Peyer's patch (tissue), 4 donors: ENCODE measurements at regions not wholly inside any gene's neighbourhood (a gene's known extent, or its start where the extent isn't known, plus 50 kb on each side); places are given as distances from the start of the nearest gene placed in this dataset.

Experiments
- DNase-seq, 3 donors: peaks; one replicate each; pipeline ENCODE4 v3.0.0-alpha.2; 2017 to 2019
- H3K27ac ChIP-seq, 4 donors: fragments of 200-600 bp; sonication (generic); one replicate each; pipeline ENCODE4 v1.5.1; 2016 to 2019
- H3K27me3 ChIP-seq, 2 donors: fragments of 200-600 bp; sonication (generic); one replicate each; pipeline ENCODE4 v1.5.1; 2019
- H3K36me3 ChIP-seq, 3 donors: fragments of 200-600 bp; sonication (generic); one replicate each; pipeline ENCODE4 v1.5.1; 2016 to 2019
- H3K4me1 ChIP-seq, 4 donors: fragments of 200-600 bp; sonication (generic); one replicate each; pipeline ENCODE4 v1.5.1; 2016 to 2019
- H3K4me3 ChIP-seq, 4 donors: fragments of 200-600 bp; sonication (generic); 1 replicate in 3 of 4; 2 replicates in 1 of 4; pipeline ENCODE4 v1.5.1; 2016 to 2019; ENCODE audit warnings: mild to moderate bottlenecking in 1 of 4
- H3K9me3 ChIP-seq, 4 donors: fragments of 200-600 bp; sonication (generic); one replicate each; pipeline ENCODE4 v1.5.1; 2016 to 2019; ENCODE audit warnings: mild to moderate bottlenecking in 1 of 4
- POLR2A ChIP-seq, 2 donors: fragments of 450-650 bp; IDR thresholded peaks; one replicate each; pipeline ENCODE4 v1.5.1; 2017; ENCODE audit warnings: antibody characterized with exemption in 2 of 2, mild to moderate bottlenecking in 2 of 2, moderate library complexity in 2 of 2
- TF ChIP-seq, protein P1 (sequence below), 6 experiments: fragments of 450-650 bp in 4 of 6; fragments of 200-600 bp in 2 of 6; sonication (generic) in 1 of 6; IDR thresholded peaks; one replicate each; pipeline ENCODE4 v1.5.1; 2017 to 2019; ENCODE audit warnings: antibody characterized with exemption in 6 of 6, mild to moderate bottlenecking in 3 of 6, moderate library complexity in 1 of 6

DNA sequence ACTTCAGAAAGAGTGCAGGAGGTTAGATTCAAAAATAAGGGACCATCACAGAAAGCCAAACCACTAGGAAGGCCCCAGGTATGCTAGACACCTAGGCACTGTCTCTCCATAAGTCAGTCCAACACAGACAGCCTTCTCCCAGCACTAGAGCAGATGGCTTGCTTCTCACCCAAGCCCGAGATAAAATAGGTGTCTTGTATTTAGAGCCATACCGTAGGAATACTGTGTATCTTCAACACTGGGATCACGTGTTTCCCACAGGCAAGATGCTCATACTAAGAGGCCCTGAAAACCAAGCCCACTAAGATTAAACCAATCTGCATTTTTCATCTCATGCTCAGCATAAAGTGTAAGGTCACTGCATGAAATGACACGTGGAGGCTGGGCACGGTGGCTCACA is 223.3 kb upstream of the KAZN start:
- DNase-seq, result no peak
- Histone ChIP-seq H3K36me3 (no peaks in the 10 kb centered on the region), H3K27me3 (no peaks in the 10 kb centered on the region), H3K4me1 (no peaks in the 10 kb centered on the region), H3K4me3 (no peak overlapping the region), H3K27ac (no peak overlapping the region), H3K9me3 (no peaks in the 10 kb centered on the region)
- TF ChIP-seq, protein P1, sequence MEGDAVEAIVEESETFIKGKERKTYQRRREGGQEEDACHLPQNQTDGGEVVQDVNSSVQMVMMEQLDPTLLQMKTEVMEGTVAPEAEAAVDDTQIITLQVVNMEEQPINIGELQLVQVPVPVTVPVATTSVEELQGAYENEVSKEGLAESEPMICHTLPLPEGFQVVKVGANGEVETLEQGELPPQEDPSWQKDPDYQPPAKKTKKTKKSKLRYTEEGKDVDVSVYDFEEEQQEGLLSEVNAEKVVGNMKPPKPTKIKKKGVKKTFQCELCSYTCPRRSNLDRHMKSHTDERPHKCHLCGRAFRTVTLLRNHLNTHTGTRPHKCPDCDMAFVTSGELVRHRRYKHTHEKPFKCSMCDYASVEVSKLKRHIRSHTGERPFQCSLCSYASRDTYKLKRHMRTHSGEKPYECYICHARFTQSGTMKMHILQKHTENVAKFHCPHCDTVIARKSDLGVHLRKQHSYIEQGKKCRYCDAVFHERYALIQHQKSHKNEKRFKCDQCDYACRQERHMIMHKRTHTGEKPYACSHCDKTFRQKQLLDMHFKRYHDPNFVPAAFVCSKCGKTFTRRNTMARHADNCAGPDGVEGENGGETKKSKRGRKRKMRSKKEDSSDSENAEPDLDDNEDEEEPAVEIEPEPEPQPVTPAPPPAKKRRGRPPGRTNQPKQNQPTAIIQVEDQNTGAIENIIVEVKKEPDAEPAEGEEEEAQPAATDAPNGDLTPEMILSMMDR (IDR thresholded peaks at IDR 0.05), result no peak
- TF ChIP-seq POLR2A (IDR thresholded peaks at IDR 0.05), result no peak

DNA sequence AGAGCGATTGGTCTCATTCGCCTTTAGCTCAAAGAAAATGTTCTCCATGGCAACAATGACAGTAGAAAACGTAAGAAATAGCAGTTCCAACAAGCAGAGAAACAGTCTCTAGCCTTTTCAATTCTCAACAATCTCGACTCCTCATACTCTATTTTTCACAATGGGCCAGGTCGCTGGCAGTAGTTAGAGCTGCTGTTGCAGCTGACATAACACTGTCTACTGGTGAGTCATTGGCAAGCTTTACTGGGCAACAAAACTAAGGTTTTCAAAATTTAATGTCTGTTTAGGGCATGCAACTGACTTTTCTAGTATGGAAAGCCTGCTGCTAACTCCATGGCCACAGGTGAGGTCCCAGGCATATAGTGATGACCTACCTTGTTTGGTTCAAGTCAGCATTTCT is 221.1 kb upstream of the KAZN start:
- Histone ChIP-seq H3K4me3 (no peak overlapping the region), H3K4me1 (no peaks in the 10 kb centered on the region), H3K27me3 (no peaks in the 10 kb centered on the region), H3K27ac (no peak overlapping the region), H3K9me3 (no peaks in the 10 kb centered on the region), H3K36me3 (no peaks in the 10 kb centered on the region)
- DNase-seq, result no peak
- TF ChIP-seq POLR2A (IDR thresholded peaks at IDR 0.05), result no peak
- TF ChIP-seq, protein P1 (IDR thresholded peaks at IDR 0.05), result no peak

DNA sequence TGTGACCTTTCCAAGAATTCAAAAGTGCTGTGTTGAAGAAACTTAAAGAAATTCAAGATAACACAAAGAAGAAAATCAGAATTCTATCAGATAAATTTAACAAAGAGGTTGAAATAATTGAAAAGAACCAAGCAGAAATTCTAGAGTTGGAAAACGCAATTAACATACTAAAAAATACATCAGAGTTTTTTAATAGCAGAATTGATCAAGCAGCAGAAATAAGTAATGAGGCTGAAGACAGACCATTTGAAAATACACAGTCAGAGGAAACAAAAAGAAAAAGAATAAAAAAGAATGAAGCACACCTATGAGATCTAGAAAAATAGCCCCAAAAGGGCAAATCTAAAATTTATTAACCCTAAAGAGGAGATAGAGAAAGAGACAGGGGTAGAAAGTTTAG is 218.1 kb upstream of the KAZN start:
- no peaks in the 10 kb centered on the region for H3K4me1 ChIP-seq
- H3K27me3 ChIP-seq, result no peaks in the 10 kb centered on the region
- no peak overlapping the region for H3K27ac ChIP-seq
- no peak for DNase-seq
- no peaks in the 10 kb centered on the region for H3K9me3 ChIP-seq
- no peak for TF ChIP-seq POLR2A (IDR thresholded peaks at IDR 0.05)
- TF ChIP-seq, protein P1 (IDR thresholded peaks at IDR 0.05), result no peak
- H3K4me3 ChIP-seq, result no peak overlapping the region
- H3K36me3 ChIP-seq, result no peaks in the 10 kb centered on the region

DNA sequence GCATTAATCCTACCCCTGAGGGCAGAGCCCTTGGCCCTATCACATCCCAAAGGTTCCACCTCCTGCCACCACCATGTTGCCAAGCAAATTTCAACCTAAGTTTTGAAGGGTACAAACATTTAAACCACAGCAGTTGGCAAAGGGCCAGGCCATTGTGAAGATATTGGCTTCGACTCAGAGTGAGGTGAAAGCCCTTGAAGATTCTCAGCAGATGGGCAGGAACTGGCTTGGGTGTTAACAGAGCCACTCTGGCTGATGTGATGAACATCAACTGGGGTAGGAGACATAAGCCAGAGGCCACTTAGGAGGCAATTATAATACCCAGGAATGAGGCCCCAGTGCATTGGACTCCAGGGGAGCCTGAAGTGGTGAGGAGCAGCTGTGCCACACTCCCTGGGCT is 207.7 kb upstream of the KAZN start:
- H3K4me1 ChIP-seq, result no peaks in the 10 kb centered on the region
- H3K27ac ChIP-seq, result no peak overlapping the region
- H3K27me3 ChIP-seq, result no peaks in the 10 kb centered on the region
- TF ChIP-seq POLR2A (IDR thresholded peaks at IDR 0.05), result no peak
- TF ChIP-seq, protein P1 (IDR thresholded peaks at IDR 0.05), result no peak
- H3K4me3 ChIP-seq, result no peak overlapping the region
- H3K9me3 ChIP-seq, result no peaks in the 10 kb centered on the region
- DNase-seq, result no peak
- no peaks in the 10 kb centered on the region for H3K36me3 ChIP-seq

DNA sequence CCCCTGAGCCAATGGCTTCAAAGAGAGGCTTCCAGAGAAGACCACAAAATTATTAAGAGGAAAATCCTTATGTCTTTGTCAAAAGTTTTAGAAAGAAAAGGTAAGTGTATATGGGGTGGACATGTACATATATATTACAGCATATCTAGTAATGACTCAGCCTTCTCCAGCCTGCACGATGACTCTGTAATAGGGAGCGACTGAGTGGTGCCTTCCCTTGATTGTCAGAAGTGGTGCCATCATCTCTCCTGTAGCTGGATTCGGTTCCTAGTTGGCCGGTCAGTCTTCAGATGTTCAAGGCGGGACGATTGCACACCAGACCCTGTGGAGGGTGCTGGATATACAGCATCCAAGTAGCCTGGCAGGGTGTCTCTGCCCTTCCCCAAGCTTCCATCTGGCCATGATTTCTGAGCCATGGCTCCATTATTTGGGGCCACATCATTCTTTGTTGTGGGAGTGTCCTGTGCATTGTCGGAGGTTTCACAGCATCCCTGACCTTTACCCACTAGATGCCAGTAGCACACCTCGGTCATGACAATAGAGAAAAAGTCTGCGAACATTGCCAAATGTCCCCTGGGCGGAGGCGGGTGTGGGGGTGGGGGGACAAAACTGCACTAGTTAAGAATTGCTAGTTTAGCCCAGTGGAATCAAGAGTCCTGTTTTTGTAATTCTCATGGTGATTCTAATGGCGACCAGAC is 206.2 kb upstream of the KAZN start:
- no peak for DNase-seq
- Histone ChIP-seq H3K4me1 (no peaks in the 10 kb centered on the region), H3K9me3 (no peaks in the 10 kb centered on the region), H3K27me3 (no peaks in the 10 kb centered on the region), H3K4me3 (no peak overlapping the region), H3K27ac (no peak overlapping the region), H3K36me3 (no peaks in the 10 kb centered on the region)
- TF ChIP-seq POLR2A (IDR thresholded peaks at IDR 0.05), result no peak
- TF ChIP-seq, protein P1 (IDR thresholded peaks at IDR 0.05), result no peak
